ENCODE measurements at regions not wholly inside any gene's neighbourhood (a gene's known extent, or its start where the extent isn't known, plus 50 kb on each side); places are given as distances from the start of the nearest gene placed in this dataset.
A peak's percentile ranks its signal among the peaks of the same experiment; 100 is the strongest.
"Not testable (repeated sequence)": the region's sequence is repeated elsewhere in the genome, so short reads cannot be mapped to it uniquely, and the experiment has no call there.

DNA sequence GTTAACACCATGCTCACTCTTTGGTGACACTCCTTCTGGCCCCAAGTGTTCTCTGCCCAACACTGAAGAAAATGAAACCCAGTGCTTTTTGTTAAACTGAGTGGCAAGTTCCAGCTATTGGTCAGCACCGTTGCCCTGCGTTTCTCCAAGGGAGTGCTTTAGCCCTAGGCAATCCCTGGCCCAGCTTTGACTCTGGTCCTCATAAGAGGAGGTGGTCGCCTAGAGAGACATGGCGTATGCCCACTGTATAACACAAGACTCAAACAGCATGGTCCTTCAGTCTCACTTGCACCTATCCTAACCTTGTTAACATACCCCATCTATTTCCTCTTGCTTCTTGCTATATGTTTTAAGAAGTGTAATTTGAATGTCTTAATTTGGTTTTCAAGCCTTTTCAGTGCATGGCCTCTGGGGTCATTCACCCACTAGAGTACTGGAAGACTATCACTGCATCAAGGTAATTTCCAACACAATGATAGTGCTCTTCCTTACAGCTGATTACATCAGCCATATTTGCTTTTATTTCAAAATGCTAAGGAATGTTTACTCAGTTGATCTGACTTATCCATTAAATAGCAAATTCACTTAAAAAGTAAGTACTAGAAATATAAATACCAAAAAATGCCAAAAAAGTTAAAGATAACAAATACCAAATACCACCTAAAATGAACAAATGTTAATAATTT lies 190.5 kb upstream of the SOX21 start:
- DNase-seq: no peak

DNA sequence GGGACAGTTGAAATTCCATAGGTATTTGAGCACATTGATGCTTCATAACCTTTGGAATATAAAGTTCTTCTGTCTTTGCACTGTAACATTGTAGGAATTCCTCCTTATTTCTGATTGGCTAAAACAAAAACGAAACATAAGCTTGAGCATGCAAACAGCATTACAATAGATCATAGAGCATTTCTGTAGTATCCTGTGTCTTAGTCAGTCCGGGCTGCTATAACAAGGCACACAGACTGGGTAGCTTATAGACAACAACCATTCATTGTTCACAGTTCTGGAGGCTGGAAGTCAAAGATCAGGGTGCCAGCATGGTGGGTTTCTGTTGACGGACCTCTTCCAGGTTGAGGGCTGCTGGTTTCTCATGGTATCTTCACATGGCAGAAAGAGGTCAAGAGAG lies 188.7 kb upstream of the SOX21 start:
- no peak for DNase-seq

DNA sequence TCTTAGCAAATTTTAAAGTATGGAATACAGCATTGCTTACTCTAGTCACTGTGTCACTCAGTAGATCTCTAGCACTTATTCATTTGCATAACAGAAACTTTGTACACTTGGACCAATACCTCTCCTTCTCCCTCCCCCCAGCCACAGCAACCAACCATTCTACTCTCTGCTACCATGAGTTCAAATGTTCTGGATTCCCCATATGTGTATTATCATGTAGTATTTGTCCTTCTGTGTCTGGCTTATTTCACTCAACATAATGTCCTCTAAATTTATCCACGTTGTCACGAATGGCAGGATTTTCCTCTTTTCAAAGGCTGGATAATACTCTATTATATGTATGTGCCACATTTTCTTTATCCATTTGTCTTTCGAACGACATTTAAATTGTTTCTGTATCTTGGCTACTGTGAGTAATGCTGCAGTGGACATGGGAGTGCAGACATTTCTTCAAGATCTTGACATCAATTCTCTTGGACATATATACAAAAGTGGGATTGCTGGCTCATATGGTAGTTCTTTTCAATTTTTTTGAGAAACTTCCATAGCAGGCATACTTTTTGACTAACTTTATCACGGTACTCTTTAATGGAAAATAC lies 184.5 kb upstream of the SOX21 start:
- no peak for DNase-seq

DNA sequence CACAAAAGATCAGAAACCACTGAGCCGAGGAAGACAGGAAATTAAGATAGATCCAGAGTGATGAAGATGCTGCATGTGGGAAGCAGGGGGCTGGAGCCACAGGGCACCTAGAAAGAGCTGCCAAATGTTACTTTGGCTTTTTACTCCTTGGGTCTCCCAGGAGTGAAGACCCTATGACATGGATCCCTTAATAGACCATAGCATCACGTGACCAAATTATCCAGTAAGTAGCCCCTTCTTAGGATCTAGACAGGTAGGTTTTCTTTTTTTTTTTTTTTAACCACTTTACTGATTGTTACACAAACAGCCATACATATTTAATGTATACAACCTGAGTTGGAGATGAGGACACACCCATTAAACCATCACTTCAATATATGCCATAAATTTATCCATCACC lies 183.9 kb upstream of the SOX21 start:
- DNase-seq: no peak

DNA sequence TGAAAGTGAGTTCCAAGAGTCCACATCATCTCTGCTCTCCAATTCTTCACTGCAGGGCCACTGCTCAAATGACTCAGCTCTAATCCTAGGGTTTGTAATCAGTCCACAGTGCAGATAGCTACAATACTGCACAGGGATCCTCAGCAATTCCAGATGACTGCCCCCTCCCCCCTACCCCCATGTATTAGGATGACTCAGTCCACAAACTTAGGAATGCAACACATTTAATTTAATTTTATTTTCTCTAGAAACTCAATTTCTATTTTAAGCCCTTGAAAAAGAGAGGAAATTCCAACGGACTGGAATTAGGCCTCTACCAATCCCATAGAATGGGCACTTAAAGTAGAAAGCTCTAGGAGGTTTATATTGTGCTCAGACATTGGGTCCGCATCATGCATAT lies 173.8 kb upstream of the SOX21 start:
- no peak for DNase-seq

DNA sequence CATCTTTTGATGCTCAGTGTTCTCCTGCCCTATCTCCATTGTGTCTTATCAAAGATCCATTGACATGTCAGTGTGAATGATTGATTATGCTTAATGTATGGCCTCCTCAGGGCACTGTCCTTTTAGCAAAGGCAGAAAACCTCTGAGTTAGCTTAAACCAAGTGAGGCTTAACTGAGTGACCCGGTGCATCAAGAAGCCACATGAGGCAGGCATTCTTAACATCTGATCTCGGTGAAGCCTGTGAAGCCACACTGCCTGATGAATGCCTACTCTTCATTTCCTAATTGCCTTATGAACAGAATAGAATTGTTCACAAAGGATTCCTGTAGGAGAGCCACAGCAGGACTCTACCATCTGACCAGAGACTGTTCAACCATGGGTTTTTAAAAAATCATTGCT lies 168.1 kb upstream of the SOX21 start:
- DNase-seq: peak; percentile 43

DNA sequence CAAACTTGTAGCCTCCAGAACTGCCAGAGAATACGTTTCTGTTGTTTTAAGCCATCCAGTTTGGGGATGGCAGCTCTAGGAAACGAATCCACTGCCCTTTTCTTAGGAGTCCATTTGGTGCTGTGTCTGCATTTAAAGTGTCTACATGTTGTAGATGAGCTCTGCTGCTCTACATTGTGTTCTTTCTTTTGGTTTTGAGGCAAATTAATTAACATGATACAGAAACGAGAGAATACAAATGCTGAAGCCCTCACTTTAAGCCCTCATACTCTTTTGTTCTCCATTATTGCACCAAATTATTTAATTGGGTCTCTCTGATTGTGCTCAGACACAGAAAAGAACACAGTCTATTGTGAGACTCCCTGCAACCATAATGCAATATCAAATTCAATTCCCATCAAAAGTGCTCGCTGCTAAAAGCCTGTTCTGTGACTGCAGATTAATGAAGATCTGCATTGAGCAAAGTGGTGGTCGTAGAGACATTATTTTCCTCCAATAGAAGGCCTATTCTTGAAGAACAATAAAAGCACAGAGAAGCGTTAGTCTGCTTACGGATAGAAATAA lies 166.3 kb upstream of the SOX21 start:
- DNase-seq: peak; percentile 83

DNA sequence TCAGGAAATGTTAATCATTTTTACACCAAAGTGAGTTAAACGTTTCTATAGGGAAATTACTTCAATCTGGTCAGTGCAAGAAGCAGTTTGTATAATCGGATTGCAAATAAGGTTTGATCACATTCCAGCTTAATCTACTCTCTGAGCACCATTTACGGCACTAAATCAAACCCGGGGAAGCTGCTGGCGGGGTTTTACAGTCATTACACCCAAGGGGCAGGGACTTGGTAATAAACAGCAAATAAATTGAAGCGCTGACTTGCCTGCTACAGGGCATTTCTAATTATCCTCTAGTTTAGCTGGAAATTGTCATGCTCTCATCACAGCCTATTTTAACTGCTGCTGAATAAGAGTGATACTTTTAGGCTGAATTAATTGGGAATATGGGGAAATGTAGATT lies 152.1 kb upstream of the SOX21 start:
- DNase-seq: no peak

DNA sequence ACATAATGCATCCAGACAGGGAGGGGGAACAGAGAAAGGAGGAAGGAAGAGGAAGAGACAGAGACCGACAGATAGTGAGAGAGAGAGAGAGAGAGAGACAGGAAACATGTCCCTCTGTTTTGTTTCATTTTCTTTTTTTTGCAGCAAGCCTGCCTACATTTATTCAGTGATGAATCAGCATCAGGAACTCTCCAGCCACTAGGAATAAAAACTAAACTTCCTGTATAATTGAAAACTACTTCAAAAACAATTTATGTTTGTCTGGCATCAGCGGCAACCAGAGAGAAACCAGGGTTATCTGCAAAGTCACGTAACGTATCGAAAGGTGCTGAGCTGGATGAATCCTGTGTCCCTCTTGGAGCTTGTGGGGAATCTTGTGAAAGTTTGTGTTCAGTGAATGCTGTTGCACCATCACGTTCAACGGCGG lies 148.6 kb upstream of the SOX21 start:
- no peak for DNase-seq

DNA sequence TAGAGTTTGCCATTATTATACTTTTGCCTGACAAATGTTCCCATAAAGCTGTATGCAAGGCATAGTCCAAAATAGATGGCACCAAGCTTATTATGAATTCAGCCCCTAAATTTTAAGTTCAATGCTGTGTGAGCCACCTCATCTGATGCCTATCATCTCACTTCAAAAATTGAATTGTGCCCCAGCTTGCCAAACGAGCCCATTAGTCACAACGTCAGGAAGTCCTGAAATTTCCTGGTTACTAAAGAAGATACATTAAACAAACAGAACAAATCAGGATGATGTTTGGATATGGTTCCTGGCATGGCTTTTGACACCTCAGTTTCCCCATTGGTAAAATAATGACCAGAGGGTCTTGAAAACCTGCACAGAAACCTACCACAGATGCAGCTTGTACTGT lies 147.5 kb upstream of the SOX21 start:
- DNase-seq: no peak

DNA sequence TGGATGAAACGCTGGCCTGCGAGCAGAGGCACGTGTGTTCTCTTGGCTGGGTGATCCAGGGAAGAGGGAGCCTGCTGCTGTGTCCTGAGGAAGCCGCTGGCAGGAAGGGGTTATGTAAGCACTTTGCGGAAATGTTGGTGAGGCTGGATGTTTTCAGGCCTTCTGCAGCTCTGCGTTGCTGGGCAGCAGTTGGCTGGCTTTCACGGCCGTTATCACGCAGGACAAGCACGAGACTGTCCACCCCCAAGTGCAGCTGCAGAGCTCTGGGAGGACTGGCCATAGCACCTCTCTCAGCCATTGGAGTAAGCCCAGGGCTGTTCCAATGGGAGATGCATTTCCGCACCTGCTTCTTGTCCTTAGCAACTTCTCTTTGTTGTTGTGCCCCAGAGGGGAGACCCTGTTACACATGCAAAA lies 146.9 kb upstream of the SOX21 start:
- no peak for DNase-seq

DNA sequence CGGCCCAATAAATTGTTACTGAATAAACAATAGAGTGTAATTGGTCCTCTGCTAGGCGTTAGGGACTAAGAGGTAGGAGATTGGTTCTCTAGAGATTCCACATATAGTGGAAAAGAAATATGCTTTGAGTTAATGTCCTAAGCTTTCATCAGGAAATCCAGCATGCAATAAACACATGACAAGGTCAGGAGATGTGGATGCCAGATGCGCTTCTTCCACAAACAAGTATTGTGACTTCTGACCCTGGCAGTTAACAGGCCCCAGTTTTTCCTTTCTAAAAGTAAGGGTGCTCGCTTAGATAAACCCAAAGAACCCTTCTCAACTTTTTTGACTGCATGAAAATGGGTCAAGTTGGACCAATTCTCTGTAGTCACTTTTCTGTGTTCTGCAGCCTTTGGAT lies 146.5 kb upstream of the SOX21 start:
- no peak for DNase-seq

DNA sequence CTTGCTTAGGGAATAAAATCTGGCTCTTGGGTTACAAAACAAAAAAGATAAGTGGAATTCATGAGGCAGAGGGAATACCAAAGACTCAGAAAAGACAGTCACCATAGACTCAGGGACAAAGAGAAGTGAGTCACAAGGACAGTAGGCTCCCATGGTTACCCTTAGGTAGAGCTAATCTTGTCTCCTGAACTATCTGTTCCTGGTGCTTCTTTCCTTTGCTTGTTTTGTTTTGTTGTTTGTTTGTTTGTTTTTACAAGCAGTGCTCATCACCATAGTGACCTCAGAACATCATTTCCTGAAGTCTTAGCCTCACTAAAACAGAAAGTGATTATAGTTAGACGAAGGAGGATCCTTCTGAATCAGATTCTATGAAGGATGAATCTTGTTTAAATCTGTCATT lies 142.3 kb upstream of the SOX21 start:
- no peak for DNase-seq

DNA sequence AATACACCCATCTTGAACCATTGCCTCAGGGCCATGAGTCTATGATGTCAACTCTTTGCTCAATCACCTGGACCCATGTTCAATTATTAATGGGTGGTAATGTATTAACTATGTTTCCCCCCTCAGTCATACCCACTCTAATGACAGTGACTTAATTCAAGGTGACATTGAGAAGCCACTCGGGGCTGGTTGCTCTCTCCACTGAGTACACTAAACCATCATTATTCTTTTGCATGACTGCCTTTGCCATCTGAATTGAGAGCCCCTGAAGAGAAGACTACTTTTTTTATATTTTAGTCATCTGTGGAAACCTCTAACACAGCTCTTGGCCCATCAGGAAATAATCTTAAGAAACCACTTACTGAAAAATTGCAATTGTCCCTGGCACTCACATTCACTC lies 139.2 kb upstream of the SOX21 start:
- DNase-seq: peak; percentile 83

DNA sequence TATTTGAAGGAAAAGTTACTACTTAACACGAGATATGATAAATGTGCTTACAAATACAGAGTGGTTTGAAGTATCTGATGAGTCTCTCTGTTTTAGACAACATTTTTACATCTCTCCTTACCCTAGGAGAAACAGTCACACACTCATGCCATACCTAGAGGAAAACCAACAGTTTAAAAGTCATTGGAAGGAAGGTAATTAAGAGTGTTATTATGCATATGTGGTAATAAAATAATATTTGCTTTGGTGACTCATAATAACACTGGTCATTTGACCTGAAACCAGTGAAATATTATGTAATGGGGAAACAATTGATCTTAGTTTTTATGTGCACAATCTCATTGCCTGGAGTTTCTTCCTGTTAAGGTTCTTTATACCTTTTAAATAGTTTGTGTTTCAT lies 136.9 kb upstream of the SOX21 start:
- DNase-seq: no peak

DNA sequence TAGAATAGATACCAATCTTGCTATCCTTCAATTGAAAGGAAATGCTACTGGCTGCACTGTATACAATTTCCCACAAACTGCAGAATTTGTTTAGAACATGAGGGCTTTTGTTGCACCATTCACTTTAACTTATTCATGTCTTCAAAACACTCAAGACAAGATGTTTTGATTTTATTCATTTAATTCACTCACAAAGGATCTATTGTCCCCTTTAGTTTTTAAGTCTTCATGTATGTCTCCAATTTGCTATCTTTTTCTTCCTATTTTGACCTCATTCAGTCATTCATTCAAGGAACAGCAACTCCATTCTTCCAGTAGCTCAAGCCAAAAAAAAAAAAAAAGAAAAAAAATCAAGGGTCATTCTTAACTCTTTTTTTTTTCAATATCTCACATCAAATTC lies 130.6 kb upstream of the SOX21 start:
- DNase-seq: no peak

DNA sequence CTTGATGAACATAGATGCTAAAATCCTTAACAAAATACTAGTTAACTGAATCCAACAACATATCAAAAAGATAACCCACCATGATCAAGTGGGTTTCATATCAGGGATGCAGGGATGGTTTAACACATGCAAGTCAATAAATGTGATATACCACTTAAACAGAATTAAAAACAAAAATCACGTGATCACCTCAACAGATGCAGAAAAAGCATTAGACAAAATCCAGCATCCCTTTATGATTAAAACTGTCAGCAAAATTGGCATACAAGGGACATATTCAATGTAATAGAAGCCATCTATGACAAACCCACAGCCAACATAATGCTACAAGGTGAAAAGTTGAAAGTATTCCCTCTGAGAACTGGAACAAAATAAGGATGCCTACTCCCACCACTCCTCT lies 124.7 kb upstream of the SOX21 start:
- not testable (repeated sequence) for DNase-seq

DNA sequence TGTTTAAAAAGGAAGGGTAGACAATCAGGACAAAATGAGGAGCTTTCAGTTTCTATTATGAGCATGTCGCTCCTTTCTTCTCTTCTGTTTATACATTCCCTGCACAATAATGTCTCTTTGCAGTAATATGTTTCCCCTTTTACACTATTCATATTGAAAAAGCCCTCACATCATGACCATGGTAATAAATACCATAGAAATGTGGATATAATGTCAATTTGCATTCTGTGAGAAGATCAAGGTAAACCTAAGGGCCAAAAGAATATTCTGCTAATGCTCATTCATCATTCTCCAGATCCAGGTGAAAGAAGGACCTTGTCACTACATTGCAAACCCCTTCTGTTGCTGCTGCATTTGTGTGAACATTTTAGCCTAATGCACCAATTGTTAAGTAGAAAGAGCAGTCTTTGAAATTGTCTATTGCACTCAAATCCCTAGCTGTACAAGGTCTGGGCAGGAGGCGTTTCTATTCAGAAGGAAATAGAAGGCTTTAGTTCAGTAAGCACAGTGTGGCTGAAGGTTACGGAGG lies 117.6 kb upstream of the SOX21 start:
- no peak for DNase-seq

DNA sequence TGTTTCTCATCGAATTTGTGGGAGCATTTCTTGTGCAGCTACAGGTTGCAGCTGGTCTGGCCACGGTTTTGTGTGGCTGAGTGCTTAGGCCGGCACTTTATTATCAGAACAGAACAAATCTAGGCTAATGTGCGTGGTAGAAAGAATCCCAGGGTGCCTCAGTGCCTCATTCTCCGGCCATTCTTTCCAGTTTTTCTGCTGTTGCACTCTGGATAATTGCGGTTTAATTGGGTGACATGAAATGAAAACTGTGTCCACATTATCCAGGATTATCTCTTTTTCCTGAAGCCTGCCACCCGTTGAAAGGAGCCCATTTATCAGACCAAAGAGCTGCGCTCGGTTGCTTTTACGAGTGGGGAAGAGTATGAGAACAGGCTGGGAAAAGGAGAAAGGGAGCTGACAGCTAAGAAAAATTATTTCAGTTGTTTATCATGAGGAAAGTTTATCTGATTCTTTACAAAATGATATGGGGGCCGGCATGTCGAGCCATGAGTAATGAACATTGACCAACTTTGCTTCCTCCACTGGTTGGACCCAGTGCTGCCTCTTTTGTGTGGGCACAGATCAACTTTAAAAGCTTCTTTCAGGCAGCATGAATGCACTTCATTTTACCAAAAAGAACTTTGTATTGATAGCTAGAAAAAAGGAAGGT lies 117.0 kb upstream of the SOX21 start:
- peak; percentile 48 for DNase-seq

DNA sequence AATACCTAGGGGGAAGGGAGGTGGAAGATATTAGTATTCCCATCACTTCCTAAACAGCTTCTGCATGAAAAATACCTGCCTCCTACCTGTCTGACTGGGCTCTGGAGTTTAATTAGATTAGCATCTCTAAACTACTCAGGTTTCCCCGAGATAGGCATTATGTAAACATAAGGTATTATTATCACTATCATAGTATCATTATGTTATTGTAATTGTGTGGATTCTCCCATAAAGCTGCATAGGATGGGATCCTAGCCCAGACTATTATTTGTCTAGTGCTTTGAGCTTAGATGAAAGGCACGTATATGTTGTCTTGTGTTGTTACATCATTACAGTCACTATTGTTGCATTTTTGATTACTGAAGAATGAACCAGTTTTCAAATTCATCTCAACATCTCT lies 115.2 kb upstream of the SOX21 start:
- DNase-seq: no peak

DNA sequence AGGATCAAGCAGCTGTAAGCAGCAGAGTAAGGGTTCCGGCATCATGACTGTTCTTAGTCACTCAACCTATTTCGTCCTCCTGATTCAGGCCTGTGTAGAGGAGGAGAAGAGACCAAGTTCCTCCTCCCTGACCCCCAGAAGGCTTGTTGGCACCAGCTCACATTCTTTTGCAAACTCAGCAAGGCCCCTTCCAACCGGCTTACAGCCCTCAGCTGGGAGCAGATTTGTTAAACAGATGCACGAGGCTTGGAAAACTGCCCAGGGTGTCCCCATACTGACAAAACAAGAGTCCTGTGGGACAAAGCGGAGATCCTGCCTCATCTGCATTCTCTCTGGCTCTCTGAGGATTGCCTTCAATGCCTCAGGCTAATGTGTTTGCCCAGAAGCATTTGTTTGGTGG lies 113.2 kb upstream of the SOX21 start:
- DNase-seq: peak; percentile 68

DNA sequence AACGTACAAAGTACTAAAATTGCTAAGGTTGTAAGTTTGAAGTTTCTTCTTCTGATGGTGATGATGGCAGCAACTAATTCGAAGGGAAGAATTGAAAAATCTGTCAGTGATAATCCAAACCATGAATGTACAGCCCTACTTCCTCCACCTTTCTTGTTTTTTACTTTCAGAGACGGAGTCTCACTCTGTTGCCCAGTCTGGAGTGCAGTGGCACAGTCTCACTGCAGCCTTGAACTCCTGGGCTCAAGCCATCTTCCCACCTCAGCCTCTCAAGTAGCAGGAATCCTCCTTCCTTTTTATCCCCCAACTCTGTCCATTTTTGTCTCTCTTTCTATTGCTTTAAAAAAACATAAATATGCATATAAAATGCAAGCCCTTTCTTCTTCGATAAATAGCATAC lies 112.3 kb upstream of the SOX21 start:
- DNase-seq: no peak

DNA sequence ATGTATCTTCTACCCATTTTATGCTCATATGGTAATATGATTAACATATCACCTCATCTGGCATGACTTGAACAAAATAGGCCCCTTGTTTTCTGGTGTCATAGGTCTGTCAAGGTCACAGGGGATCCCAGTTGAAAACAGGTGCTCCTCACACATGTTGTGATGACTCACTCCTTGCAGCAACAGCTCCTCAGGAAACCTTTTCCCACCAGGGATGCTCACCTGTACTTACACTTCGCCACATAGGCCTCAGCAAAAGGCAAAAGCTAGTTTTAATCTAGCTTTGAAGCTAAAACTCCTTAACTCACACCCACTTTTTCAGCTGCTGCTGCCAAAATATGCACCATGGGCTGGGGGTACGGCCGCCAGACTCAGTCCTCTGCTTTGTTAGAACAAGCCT lies 110.0 kb upstream of the SOX21 start:
- DNase-seq: no peak

DNA sequence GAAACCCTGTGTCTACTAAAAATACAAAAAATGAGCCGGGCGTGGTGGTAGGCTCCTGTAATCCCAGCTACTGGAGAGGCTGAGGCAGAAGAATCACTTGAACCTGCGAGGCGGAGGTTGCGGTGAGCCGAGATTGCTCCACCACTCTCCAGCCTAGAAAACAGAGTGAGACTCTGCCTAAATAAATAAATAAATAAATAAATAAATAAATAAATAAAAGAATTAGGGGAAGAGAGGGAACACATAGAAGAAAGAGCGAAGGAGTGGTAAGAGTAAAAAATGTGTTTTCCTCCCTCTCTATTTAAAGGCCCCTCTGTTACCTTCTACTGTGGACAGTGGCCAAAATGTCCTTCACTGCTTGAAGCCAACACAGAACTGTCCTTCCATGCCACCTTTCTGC lies 103.9 kb upstream of the SOX21 start:
- DNase-seq: no peak
